ENCODE measurements at regions not wholly inside any gene's neighbourhood (a gene's known extent, or its start where the extent isn't known, plus 50 kb on each side); places are given as distances from the start of the nearest gene placed in this dataset.

DNA sequence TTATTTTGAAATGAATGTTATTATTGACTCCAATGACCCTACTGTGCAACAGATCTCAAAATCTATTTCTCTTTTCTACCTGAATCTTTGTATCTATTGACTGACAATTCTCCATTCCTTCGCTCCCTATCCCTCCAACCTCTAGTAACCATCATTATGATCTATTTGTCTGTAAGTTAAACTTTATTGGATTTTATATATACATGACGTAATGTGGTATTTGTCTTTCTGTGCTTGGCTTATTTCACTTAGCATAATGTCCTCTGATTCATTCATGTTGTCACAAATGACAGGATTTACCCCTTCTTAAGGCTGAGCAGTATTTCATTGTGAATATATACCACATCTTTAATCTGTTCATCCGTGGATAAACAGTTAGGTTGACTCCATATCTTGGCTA lies 200.4 kb upstream of the SORCS1 start:
- Histone ChIP-seq H3K79me2 (ENCODE audit: insufficient read depth, low read depth) (no peaks in the 10 kb centered on the region), H3K27me3 (ENCODE audit: insufficient read depth, low read depth) (no peaks in the 10 kb centered on the region), H3K4me3 (IDR thresholded peaks at IDR 0.05; ENCODE audit: insufficient read depth, low read depth, low read length) (no peak overlapping the region), H3K36me3 (ENCODE audit: insufficient read depth) (no peaks in the 10 kb centered on the region), H3K4me1 (ENCODE audit: low read depth, poor library complexity, severe bottlenecking) (no peaks in the 10 kb centered on the region), H4K20me1 (ENCODE audit: insufficient read depth) (no peaks in the 10 kb centered on the region), H3K9ac (no peak overlapping the region), H3K4me2 (no peak overlapping the region), H2AFZ (ENCODE audit: low read depth) (no peak overlapping the region), H3K27ac (no peak overlapping the region)
- no peak for TF ChIP-seq CTCF (conservative IDR thresholded peaks at IDR 0.05; ENCODE audit: low read depth, low read length)

DNA sequence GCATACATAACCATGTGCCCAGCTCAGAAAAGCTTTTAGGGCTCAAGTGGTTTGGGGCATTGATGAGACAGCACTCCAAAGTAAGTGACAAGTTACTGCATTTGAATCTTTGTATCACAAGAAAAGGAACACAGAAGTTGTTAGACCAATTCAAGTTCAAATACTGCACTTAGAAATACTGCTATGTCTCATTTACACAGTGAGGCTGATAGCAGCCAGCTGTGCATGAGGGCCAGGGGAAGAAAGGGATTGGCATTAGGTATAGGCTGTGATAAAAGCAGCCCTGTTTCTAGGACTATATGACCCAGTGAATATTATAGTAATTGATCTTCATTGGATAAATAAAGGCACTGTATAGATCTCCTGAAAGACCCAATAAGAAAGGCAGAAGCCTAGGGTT lies 197.8 kb upstream of the SORCS1 start:
- Histone ChIP-seq H3K27me3 (ENCODE audit: insufficient read depth, low read depth) (no peaks in the 10 kb centered on the region), H3K79me2 (ENCODE audit: insufficient read depth, low read depth) (no peaks in the 10 kb centered on the region), H3K27ac (no peak overlapping the region), H2AFZ (ENCODE audit: low read depth) (no peak overlapping the region), H3K4me3 (IDR thresholded peaks at IDR 0.05; ENCODE audit: insufficient read depth, low read depth, low read length) (no peak overlapping the region), H4K20me1 (ENCODE audit: insufficient read depth) (no peaks in the 10 kb centered on the region), H3K4me2 (no peak overlapping the region), H3K36me3 (ENCODE audit: insufficient read depth) (no peaks in the 10 kb centered on the region), H3K4me1 (ENCODE audit: low read depth, poor library complexity, severe bottlenecking) (no peaks in the 10 kb centered on the region), H3K9ac (no peak overlapping the region)
- TF ChIP-seq CTCF (conservative IDR thresholded peaks at IDR 0.05; ENCODE audit: low read depth, low read length): no peak

- Histone ChIP-seq H3K27me3 (ENCODE audit: insufficient read depth, low read depth) (no peaks in the 10 kb centered on the region), H2AFZ (ENCODE audit: low read depth) (no peak overlapping the region), H3K9ac (no peak overlapping the region), H4K20me1 (ENCODE audit: insufficient read depth) (no peaks in the 10 kb centered on the region), H3K79me2 (ENCODE audit: insufficient read depth, low read depth) (no peaks in the 10 kb centered on the region), H3K4me1 (ENCODE audit: low read depth, poor library complexity, severe bottlenecking) (no peaks in the 10 kb centered on the region), H3K27ac (no peak overlapping the region), H3K4me3 (IDR thresholded peaks at IDR 0.05; ENCODE audit: insufficient read depth, low read depth, low read length) (no peak overlapping the region), H3K4me2 (no peak overlapping the region), H3K36me3 (ENCODE audit: insufficient read depth) (no peaks in the 10 kb centered on the region)
- no peak for TF ChIP-seq CTCF (conservative IDR thresholded peaks at IDR 0.05; ENCODE audit: low read depth, low read length)
Observed at GRCh38 chr10:107357033-107357432, 192.5 kb upstream of the SORCS1 start.

DNA sequence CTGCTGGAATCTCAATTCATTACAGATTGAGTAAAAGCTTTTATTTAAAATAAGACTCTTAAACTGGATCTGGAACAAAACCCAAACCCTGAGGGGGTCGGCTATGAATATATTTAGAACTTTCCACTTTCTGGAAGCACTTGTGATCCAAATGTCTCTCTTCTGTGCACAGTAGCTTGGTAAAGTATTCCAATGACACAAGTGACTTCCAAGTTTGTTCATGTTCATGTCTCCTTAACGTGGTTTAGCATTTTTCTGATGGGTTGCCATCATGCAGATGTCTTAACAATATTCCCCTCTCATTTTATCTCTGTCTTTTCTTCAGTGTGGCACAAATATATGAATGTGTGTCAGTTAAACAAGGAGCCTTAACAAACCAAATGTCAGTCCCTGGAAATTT lies 191.9 kb upstream of the SORCS1 start:
- Histone ChIP-seq H2AFZ (ENCODE audit: low read depth) (no peak overlapping the region), H3K4me1 (ENCODE audit: low read depth, poor library complexity, severe bottlenecking) (no peaks in the 10 kb centered on the region), H3K4me3 (IDR thresholded peaks at IDR 0.05; ENCODE audit: insufficient read depth, low read depth, low read length) (no peak overlapping the region), H3K36me3 (ENCODE audit: insufficient read depth) (no peaks in the 10 kb centered on the region), H3K4me2 (no peak overlapping the region), H3K27ac (no peak overlapping the region), H4K20me1 (ENCODE audit: insufficient read depth) (no peaks in the 10 kb centered on the region), H3K9ac (no peak overlapping the region), H3K79me2 (ENCODE audit: insufficient read depth, low read depth) (no peaks in the 10 kb centered on the region), H3K27me3 (ENCODE audit: insufficient read depth, low read depth) (no peaks in the 10 kb centered on the region)
- TF ChIP-seq CTCF (conservative IDR thresholded peaks at IDR 0.05; ENCODE audit: low read depth, low read length): no peak

DNA sequence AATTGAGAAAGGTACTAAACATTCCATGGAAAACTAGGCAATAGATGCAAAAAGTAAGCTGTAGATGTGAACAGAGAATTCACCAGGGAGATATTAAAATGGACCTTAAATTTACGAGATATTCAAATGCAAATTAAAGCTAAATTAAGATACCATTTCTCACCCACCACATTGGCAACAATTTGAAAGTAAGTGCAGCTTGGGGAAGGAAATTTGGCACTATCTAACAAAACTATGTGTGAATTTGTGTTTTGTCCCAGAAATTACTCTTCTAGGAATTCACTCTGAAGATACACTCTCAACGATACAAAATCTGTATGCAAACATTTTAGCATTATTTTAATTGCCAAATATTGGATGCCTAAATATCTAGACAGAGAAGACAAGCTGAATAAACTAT lies 178.2 kb upstream of the SORCS1 start:
- Histone ChIP-seq H3K9ac (no peak overlapping the region), H3K4me2 (no peak overlapping the region), H3K4me3 (IDR thresholded peaks at IDR 0.05; ENCODE audit: insufficient read depth, low read depth, low read length) (no peak overlapping the region), H3K27ac (no peak overlapping the region), H4K20me1 (ENCODE audit: insufficient read depth) (no peaks in the 10 kb centered on the region), H3K79me2 (ENCODE audit: insufficient read depth, low read depth) (no peaks in the 10 kb centered on the region), H3K4me1 (ENCODE audit: low read depth, poor library complexity, severe bottlenecking) (no peaks in the 10 kb centered on the region), H3K36me3 (ENCODE audit: insufficient read depth) (no peaks in the 10 kb centered on the region), H3K27me3 (ENCODE audit: insufficient read depth, low read depth) (no peaks in the 10 kb centered on the region), H2AFZ (ENCODE audit: low read depth) (no peak overlapping the region)
- TF ChIP-seq CTCF (conservative IDR thresholded peaks at IDR 0.05; ENCODE audit: low read depth, low read length): no peak

All from KMS-11 (cell line).